ENCODE measurements at regions not wholly inside any gene's neighbourhood (a gene's known extent, or its start where the extent isn't known, plus 50 kb on each side); places are given as distances from the start of the nearest gene placed in this dataset.

DNA sequence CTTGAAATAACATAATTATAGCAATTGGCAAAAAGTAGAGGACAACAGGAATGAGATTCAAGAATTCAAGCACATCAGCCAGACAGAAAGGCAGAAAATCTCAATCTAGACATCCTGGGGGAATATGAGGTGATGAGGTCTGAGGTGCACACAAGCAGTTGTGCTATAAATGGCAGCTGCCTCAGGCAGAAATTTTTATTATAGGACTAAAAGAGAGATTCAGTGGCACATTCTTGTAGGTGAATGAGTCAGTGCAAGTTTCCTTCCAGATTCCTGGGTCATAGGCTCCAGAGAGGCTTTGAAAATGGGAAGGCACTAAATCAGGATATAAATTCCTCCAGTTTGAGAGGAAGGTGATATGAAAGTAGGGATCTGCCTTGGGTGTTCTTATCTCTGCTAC is 127.2 kb upstream of the THSD7B start:
- TF ChIP-seq CTCF (IDR thresholded peaks at IDR 0.05; ENCODE audit: borderline replicate concordance, extremely low read depth, low read length, poor library complexity, severe bottlenecking) (no peak), EZH2 (IDR thresholded peaks at IDR 0.05; ENCODE audit: borderline replicate concordance, low read depth, low read length, severe bottlenecking) (no peak)

Data from DND-41 (cell line).